Ishikawa (cell line): ENCODE measurements at regions not wholly inside any gene's neighbourhood (a gene's known extent, or its start where the extent isn't known, plus 50 kb on each side); places are given as distances from the start of the nearest gene placed in this dataset.

Source experiments
- CEBPB ChIP-seq: IDR thresholded peaks from 2 replicates; pipeline ENCODE4 v1.6.1; 2012
- EP300 ChIP-seq: IDR thresholded peaks from 2 replicates; pipeline ENCODE4 v1.6.1; 2012; ENCODE audit warnings: borderline replicate concordance
- FOXM1 ChIP-seq: IDR thresholded peaks from 2 replicates; pipeline ENCODE4 v1.6.1; 2012; ENCODE audit warnings: low read depth, borderline replicate concordance
- RAD21 ChIP-seq: IDR thresholded peaks from 2 replicates; pipeline ENCODE4 v1.6.1; 2012; ENCODE audit warnings: low read depth
- TAF1 ChIP-seq: IDR thresholded peaks from 2 replicates; pipeline ENCODE4 v1.6.1; 2012; ENCODE audit warnings: low read depth, mild to moderate bottlenecking
- USF1 ChIP-seq: IDR thresholded peaks from 2 replicates; pipeline ENCODE4 v1.6.1; 2012
- YY1 ChIP-seq: IDR thresholded peaks from 2 replicates; pipeline ENCODE4 v1.6.1; 2012; ENCODE audit warnings: low read depth
- ZBTB7A ChIP-seq: IDR thresholded peaks from 2 replicates; pipeline ENCODE4 v1.6.1; 2012; ENCODE audit warnings: low read depth
- TF ChIP-seq, protein P1 (sequence below): IDR thresholded peaks from 2 replicates; pipeline ENCODE4 v1.6.1; 2012; ENCODE audit warnings: low read depth, mild to moderate bottlenecking

- TF ChIP-seq EP300 (no peak), FOXM1 (no peak), CEBPB (no peak), RAD21 (no peak), USF1 (no peak), YY1 (no peak), ZBTB7A (no peak), TAF1 (no peak)
- TF ChIP-seq, protein P1, sequence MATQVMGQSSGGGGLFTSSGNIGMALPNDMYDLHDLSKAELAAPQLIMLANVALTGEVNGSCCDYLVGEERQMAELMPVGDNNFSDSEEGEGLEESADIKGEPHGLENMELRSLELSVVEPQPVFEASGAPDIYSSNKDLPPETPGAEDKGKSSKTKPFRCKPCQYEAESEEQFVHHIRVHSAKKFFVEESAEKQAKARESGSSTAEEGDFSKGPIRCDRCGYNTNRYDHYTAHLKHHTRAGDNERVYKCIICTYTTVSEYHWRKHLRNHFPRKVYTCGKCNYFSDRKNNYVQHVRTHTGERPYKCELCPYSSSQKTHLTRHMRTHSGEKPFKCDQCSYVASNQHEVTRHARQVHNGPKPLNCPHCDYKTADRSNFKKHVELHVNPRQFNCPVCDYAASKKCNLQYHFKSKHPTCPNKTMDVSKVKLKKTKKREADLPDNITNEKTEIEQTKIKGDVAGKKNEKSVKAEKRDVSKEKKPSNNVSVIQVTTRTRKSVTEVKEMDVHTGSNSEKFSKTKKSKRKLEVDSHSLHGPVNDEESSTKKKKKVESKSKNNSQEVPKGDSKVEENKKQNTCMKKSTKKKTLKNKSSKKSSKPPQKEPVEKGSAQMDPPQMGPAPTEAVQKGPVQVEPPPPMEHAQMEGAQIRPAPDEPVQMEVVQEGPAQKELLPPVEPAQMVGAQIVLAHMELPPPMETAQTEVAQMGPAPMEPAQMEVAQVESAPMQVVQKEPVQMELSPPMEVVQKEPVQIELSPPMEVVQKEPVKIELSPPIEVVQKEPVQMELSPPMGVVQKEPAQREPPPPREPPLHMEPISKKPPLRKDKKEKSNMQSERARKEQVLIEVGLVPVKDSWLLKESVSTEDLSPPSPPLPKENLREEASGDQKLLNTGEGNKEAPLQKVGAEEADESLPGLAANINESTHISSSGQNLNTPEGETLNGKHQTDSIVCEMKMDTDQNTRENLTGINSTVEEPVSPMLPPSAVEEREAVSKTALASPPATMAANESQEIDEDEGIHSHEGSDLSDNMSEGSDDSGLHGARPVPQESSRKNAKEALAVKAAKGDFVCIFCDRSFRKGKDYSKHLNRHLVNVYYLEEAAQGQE, result no peak
Observed at GRCh38 chr3:20842594-20843436, 656.8 kb upstream of the SGO1 start.
